ENCODE measurements at regions not wholly inside any gene's neighbourhood (a gene's known extent, or its start where the extent isn't known, plus 50 kb on each side); places are given as distances from the start of the nearest gene placed in this dataset.

DNA sequence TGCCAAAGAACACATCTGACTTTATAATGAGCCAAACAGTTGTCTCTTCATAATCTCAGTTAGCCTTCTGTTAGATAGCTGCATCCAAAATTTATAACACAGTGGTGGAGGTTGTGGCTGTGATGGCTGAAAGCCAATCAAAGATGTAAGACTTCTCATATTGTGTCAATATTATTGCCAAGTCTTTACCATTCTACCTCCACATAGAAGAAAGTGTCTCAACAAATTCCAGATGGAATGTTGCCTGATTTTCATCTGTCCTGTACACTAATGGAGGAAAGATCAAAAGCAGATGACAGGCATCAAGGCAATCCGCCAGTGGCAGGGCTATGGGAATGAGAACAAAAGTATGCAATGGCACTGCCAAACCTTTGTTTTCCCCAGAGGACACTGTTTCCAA, 813.1 kb upstream of the NOVA1 start:
- H3K27ac ChIP-seq (ENCODE audit: low read depth, low read length), result no peak overlapping the region
- H3K4me3 ChIP-seq (ENCODE audit: low read depth, low read length), result no peak overlapping the region
- DNase-seq (ENCODE audit: low read depth in 4 of 6, low spot score in 6 of 6), result peak in 2 of 6 donors; percentile 32 to 52
- no peaks in the 10 kb centered on the region for H3K27me3 ChIP-seq (ENCODE audit: control insufficient read depth, insufficient read depth, low read length)
- H3K4me1 ChIP-seq (ENCODE audit: control insufficient read depth, insufficient read depth, low read length), result no peaks in the 10 kb centered on the region
- no peaks in the 10 kb centered on the region for H3K36me3 ChIP-seq (ENCODE audit: control insufficient read depth, insufficient read depth, low read length)
- no peaks in the 10 kb centered on the region for H3K9me3 ChIP-seq (ENCODE audit: control insufficient read depth, insufficient read depth, low read length)
- WGBS (ENCODE audit: insufficient coverage), result 80% methylated on average over 1 of the region's 1 CpG

DNA sequence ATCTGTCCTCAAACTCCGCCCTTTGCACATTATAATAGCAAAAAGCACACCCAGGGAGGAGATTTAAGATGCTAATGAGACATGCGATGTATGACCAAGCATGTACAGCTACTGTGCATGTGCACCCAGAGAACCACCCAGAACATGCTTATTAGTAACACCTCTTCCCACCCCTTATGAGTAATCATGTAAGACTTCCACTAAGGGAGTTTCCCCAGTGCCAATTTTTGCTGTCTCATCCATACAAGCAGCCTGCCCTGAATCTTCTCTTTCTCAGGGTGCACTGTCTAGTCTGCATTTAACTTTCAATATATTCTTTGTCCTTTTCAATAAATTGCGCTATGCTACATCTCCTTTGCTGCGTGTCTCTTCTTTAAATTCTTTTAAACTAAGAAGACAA, 830.0 kb upstream of the NOVA1 start:
- Histone ChIP-seq H3K36me3 (ENCODE audit: control insufficient read depth, insufficient read depth, low read length) (no peaks in the 10 kb centered on the region), H3K4me1 (ENCODE audit: control insufficient read depth, insufficient read depth, low read length) (peaks cover 3% of the 10 kb centered on the region), H3K4me3 (ENCODE audit: low read depth, low read length) (no peak overlapping the region), H3K27me3 (ENCODE audit: control insufficient read depth, insufficient read depth, low read length) (no peaks in the 10 kb centered on the region), H3K27ac (ENCODE audit: low read depth, low read length) (no peak overlapping the region), H3K9me3 (ENCODE audit: control insufficient read depth, insufficient read depth, low read length) (no peaks in the 10 kb centered on the region)
- no peak for DNase-seq (ENCODE audit: low read depth in 4 of 6, low spot score in 6 of 6)
- WGBS (ENCODE audit: insufficient coverage), result 95% methylated on average over 2 of the region's 4 CpGs

DNA sequence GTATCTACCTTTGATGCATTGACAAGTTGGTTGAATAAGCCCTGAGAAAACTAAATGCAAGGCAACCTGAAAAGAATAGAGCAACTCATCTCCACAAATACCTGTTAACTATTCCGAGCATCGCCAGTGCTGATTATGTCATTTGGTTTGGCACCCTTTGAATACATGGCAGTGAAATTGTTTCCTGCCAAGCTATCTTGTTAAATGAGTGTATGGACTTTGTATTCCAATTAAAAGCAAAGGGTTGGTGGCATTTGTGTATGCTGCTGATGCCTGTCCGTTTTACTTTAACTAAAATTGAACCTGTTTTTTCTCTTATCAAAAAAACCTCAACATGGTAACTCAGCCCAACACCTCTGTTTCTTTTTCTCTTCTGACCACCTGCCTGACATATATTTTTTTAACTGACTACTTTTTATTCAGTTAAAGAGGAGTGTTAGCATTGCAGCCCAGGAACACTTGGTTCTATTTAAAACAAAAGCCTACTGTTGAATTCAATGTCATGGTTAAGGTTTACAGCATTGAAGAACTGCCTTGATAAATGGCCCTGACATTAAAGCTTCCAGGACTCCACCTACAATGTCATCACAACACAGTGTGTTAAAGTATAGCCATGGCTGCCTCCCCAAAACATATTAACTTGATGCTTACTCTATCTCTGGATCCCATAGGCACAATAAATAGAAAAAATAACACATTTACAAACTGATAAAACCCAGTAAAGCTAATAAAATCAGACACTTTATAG, 838.3 kb upstream of the NOVA1 start:
- Histone ChIP-seq H3K4me3 (ENCODE audit: low read depth, low read length) (no peak overlapping the region), H3K9me3 (ENCODE audit: control insufficient read depth, insufficient read depth, low read length) (no peaks in the 10 kb centered on the region), H3K4me1 (ENCODE audit: control insufficient read depth, insufficient read depth, low read length) (no peaks in the 10 kb centered on the region), H3K36me3 (ENCODE audit: control insufficient read depth, insufficient read depth, low read length) (no peaks in the 10 kb centered on the region), H3K27me3 (ENCODE audit: control insufficient read depth, insufficient read depth, low read length) (no peaks in the 10 kb centered on the region), H3K27ac (ENCODE audit: low read depth, low read length) (peak overlapping the region; percentile 16)
- 18% methylated on average over 2 of the region's 3 CpGs for WGBS (ENCODE audit: insufficient coverage)
- peak in 5 of 6 donors; percentile 12 to 71 (median 29) for DNase-seq (ENCODE audit: low read depth in 4 of 6, low spot score in 6 of 6)

DNA sequence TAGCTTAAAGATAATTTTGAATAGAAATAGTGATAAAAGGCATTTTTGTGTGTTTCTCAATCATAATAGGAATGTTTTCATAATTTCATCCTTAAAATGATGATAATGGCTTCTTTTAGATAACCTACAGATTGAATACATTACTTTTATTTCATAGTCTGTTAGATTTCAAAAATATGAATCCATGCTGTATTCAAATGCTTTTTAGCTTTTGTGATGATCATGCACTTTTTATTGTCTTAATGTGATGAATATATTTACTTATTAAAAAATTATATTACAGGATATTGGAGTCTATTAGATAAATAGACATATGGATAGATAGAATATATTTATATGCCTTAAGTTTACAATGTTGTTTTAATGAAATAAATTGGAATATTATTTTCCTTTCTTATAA, 886.8 kb upstream of the NOVA1 start:
- Histone ChIP-seq H3K9me3 (ENCODE audit: control insufficient read depth, insufficient read depth, low read length) (no peaks in the 10 kb centered on the region), H3K27ac (ENCODE audit: low read depth, low read length) (no peak overlapping the region), H3K4me3 (ENCODE audit: low read depth, low read length) (no peak overlapping the region), H3K27me3 (ENCODE audit: control insufficient read depth, insufficient read depth, low read length) (no peaks in the 10 kb centered on the region), H3K36me3 (ENCODE audit: control insufficient read depth, insufficient read depth, low read length) (no peaks in the 10 kb centered on the region), H3K4me1 (ENCODE audit: control insufficient read depth, insufficient read depth, low read length) (no peaks in the 10 kb centered on the region)
- no peak for DNase-seq (ENCODE audit: low read depth in 4 of 6, low spot score in 6 of 6)

DNA sequence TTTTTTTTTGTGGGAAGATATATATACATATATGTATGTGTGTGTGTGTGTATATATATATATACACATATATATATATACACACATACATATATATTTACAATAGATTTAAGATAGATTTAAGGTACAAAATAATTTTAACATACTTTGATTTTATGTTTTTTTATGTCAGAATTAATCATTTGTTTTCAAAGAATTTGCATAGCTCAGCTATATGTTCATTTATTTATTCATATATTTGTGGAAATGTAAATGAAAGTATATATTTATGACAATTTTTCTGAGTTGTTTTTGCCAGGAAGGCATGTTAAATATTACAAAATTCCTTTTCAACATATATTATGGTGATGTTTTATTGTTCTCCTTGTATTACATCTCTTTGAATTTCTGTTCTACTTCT, 887.4 kb upstream of the NOVA1 start:
- no peak overlapping the region for H3K4me3 ChIP-seq (ENCODE audit: low read depth, low read length)
- DNase-seq (ENCODE audit: low read depth in 4 of 6, low spot score in 6 of 6), result no peak
- H3K27me3 ChIP-seq (ENCODE audit: control insufficient read depth, insufficient read depth, low read length), result no peaks in the 10 kb centered on the region
- H3K9me3 ChIP-seq (ENCODE audit: control insufficient read depth, insufficient read depth, low read length), result no peaks in the 10 kb centered on the region
- H3K36me3 ChIP-seq (ENCODE audit: control insufficient read depth, insufficient read depth, low read length), result no peaks in the 10 kb centered on the region
- H3K4me1 ChIP-seq (ENCODE audit: control insufficient read depth, insufficient read depth, low read length), result no peaks in the 10 kb centered on the region
- H3K27ac ChIP-seq (ENCODE audit: low read depth, low read length), result no peak overlapping the region

DNA sequence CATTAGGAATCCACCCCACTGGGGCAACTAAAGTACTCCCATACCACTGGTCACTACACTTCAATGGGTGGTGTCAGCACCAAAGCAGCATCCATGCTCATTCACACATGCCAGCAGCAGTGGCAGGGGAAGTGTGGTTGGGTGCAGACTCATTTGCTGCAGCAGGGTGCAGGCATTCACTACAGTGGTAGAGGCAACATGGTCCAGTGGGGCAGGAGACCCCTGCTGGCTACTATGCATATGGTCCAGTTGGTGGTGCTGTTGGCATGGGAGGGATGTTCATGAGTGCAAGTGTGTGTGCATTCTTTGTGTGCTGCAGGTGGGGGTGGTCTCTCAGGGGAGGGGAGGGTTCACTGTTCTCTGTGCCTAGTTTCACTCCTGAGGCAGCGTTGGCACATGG, 908.4 kb upstream of the NOVA1 start:
- Histone ChIP-seq H3K36me3 (ENCODE audit: control insufficient read depth, insufficient read depth, low read length) (no peaks in the 10 kb centered on the region), H3K9me3 (ENCODE audit: control insufficient read depth, insufficient read depth, low read length) (peaks cover 6% of the 10 kb centered on the region), H3K27ac (ENCODE audit: low read depth, low read length) (no peak overlapping the region), H3K4me1 (ENCODE audit: control insufficient read depth, insufficient read depth, low read length) (no peaks in the 10 kb centered on the region), H3K4me3 (ENCODE audit: low read depth, low read length) (no peak overlapping the region), H3K27me3 (ENCODE audit: control insufficient read depth, insufficient read depth, low read length) (no peaks in the 10 kb centered on the region)
- DNase-seq (ENCODE audit: low read depth in 4 of 6, low spot score in 6 of 6), result no peak
- 100% methylated on average over 1 of the region's 1 CpG for WGBS (ENCODE audit: insufficient coverage)

DNA sequence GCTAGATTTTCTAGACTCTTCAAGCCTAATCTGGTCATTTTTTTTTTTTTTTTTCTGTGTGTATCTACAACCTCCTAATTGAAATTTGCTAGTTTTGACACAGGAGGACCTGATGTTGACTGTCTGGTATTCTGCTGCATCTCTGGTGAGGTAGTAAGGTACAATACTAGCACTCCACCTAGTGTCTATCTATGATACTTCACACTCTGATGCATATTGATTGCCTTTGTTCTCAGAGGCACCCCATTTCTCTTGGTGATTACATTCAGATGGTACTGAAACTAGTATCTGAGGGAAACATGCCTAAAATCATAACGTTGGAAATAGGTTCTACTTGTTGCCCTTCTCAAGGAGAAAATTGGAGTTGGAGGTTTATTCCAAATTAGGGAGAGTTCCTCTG, 930.5 kb upstream of the NOVA1 start:
- Histone ChIP-seq H3K27me3 (ENCODE audit: control insufficient read depth, insufficient read depth, low read length) (no peaks in the 10 kb centered on the region), H3K36me3 (ENCODE audit: control insufficient read depth, insufficient read depth, low read length) (no peaks in the 10 kb centered on the region), H3K4me1 (ENCODE audit: control insufficient read depth, insufficient read depth, low read length) (no peaks in the 10 kb centered on the region), H3K9me3 (ENCODE audit: control insufficient read depth, insufficient read depth, low read length) (peaks cover 1% of the 10 kb centered on the region), H3K27ac (ENCODE audit: low read depth, low read length) (no peak overlapping the region), H3K4me3 (ENCODE audit: low read depth, low read length) (no peak overlapping the region)
- DNase-seq (ENCODE audit: low read depth in 4 of 6, low spot score in 6 of 6), result peak in 3 of 6 donors; percentile 4 to 26 (median 21)
- 14% methylated on average over 1 of the region's 1 CpG for WGBS (ENCODE audit: insufficient coverage)

DNA sequence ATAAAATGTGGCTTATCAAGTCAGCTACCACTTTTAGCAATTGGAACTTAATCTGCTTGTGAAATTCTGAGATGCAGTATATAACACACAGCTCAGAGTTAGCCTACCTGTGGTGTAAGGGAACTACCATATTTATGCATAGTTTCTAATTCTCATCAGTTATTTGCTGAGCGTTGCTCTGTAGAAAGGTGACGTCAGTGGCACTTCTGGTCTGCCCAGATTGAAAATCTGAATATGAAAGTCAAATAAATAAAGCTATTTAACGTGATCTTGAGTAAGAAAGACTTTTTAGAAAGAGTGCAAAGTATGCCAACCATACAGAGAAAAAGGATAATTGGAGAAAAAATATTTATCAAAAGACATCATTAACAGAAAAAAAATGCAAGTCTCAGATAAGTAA, 938.9 kb upstream of the NOVA1 start:
- Histone ChIP-seq H3K9me3 (ENCODE audit: control insufficient read depth, insufficient read depth, low read length) (no peaks in the 10 kb centered on the region), H3K4me3 (ENCODE audit: low read depth, low read length) (no peak overlapping the region), H3K27ac (ENCODE audit: low read depth, low read length) (no peak overlapping the region), H3K36me3 (ENCODE audit: control insufficient read depth, insufficient read depth, low read length) (no peaks in the 10 kb centered on the region), H3K4me1 (ENCODE audit: control insufficient read depth, insufficient read depth, low read length) (no peaks in the 10 kb centered on the region), H3K27me3 (ENCODE audit: control insufficient read depth, insufficient read depth, low read length) (no peaks in the 10 kb centered on the region)
- no peak for DNase-seq (ENCODE audit: low read depth in 4 of 6, low spot score in 6 of 6)
- no CpG with 5 or more reads among the region's 3 CpGs for WGBS (ENCODE audit: insufficient coverage)

DNA sequence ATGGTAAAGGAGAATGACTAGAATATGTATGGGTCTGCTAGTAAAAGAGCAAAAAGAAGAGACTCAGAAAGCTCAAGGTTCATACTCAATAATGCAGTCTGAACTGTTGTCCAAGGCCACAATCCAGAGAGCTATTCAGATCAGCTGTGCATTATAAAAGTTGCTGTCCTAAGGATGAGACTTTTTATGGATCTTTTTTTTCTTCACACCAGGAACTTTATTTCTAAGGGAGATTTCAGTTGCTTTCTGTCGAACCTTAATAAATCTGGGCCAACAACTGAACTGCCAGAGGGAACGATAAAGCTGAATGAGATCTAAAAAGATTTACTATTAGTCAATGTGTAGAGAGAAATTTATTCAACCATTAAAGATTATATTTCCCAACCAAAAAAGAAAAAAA, 948.3 kb upstream of the NOVA1 start:
- H3K4me3 ChIP-seq (ENCODE audit: low read depth, low read length), result no peak overlapping the region
- no peaks in the 10 kb centered on the region for H3K36me3 ChIP-seq (ENCODE audit: control insufficient read depth, insufficient read depth, low read length)
- H3K4me1 ChIP-seq (ENCODE audit: control insufficient read depth, insufficient read depth, low read length), result no peaks in the 10 kb centered on the region
- H3K27me3 ChIP-seq (ENCODE audit: control insufficient read depth, insufficient read depth, low read length), result no peaks in the 10 kb centered on the region
- WGBS (ENCODE audit: insufficient coverage), result no CpG with 5 or more reads among the region's 2 CpGs
- peaks cover 8% of the 10 kb centered on the region for H3K9me3 ChIP-seq (ENCODE audit: control insufficient read depth, insufficient read depth, low read length)
- H3K27ac ChIP-seq (ENCODE audit: low read depth, low read length), result no peak overlapping the region
- peak in 1 of 6 donors; percentile 9 for DNase-seq (ENCODE audit: low read depth in 4 of 6, low spot score in 6 of 6)

DNA sequence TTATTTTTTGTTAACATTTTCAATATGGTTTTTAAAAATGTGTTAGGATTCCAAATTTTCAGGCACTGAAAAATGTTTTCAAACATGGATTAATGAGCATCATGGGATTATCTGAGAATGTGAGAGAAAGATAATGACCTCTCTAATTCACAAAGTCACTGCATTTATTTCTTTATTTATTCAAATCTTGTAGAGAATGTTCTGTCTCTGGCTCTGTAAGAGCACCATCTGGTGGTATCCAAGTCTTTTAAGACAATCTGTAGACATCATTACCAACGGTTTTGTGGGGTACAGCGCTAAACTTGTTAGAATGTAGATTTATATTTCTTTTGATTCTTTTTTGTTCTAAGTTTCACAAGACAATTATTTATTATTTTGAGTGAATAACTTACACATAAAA, 956.0 kb upstream of the NOVA1 start:
- Histone ChIP-seq H3K36me3 (ENCODE audit: control insufficient read depth, insufficient read depth, low read length) (no peaks in the 10 kb centered on the region), H3K27me3 (ENCODE audit: control insufficient read depth, insufficient read depth, low read length) (no peaks in the 10 kb centered on the region), H3K4me1 (ENCODE audit: control insufficient read depth, insufficient read depth, low read length) (no peaks in the 10 kb centered on the region), H3K4me3 (ENCODE audit: low read depth, low read length) (no peak overlapping the region), H3K9me3 (ENCODE audit: control insufficient read depth, insufficient read depth, low read length) (peaks cover 3% of the 10 kb centered on the region), H3K27ac (ENCODE audit: low read depth, low read length) (no peak overlapping the region)
- WGBS (ENCODE audit: insufficient coverage), result no CpG with 5 or more reads among the region's 2 CpGs
- peak in 4 of 6 donors; percentile 15 to 80 (median 42) for DNase-seq (ENCODE audit: low read depth in 4 of 6, low spot score in 6 of 6)

All from spinal cord (tissue), 9 donors.